OCI-LY1 (cell line): ENCODE measurements at regions not wholly inside any gene's neighbourhood (a gene's known extent, or its start where the extent isn't known, plus 50 kb on each side); places are given as distances from the start of the nearest gene placed in this dataset.

Source experiments
- H2AFZ ChIP-seq: fragments of 200-600 bp; sonication (generic), shearing (Covaris generic); 2 replicates; pipeline ENCODE4 v1.6.0; 2014; ENCODE audit warnings: antibody characterized with exemption, mild to moderate bottlenecking, low read length
- H3F3A ChIP-seq: fragments of 200-600 bp; sonication (generic), shearing (Covaris generic); 2 replicates; pipeline ENCODE4 v1.6.0; 2014; ENCODE audit warnings: mild to moderate bottlenecking, antibody characterized with exemption, low read length, moderate library complexity; ENCODE audit not compliant: insufficient read depth
- H3K27ac ChIP-seq: fragments of 200-600 bp; sonication (generic); 2 replicates; pipeline ENCODE4 v1.5.1; 2014; ENCODE audit warnings: low read length, mixed run types, mild to moderate bottlenecking, low read depth; ENCODE audit not compliant: poor library complexity, severe bottlenecking
- H3K27me3 ChIP-seq: fragments of 200-600 bp; sonication (generic); 2 replicates; pipeline ENCODE4 v1.6.0; 2014; ENCODE audit warnings: antibody characterized with exemption, mild to moderate bottlenecking, low read length, moderate library complexity; ENCODE audit not compliant: insufficient read depth
- H3K36me3 ChIP-seq: fragments of 200-600 bp; sonication (generic); 2 replicates; pipeline ENCODE4 v1.6.1; 2014; ENCODE audit warnings: mild to moderate bottlenecking, antibody characterized with exemption, low read length, moderate library complexity, mixed read lengths; ENCODE audit not compliant: insufficient read depth
- H3K4me1 ChIP-seq: fragments of 200-600 bp; sonication (generic); 2 replicates; pipeline ENCODE4 v1.5.1; 2014; ENCODE audit warnings: mild to moderate bottlenecking, low read length, moderate library complexity; ENCODE audit not compliant: insufficient read depth, severe bottlenecking
- H3K4me2 ChIP-seq: fragments of 200-600 bp; sonication (generic), shearing (Covaris generic); 2 replicates; pipeline ENCODE4 v1.6.1; 2014; ENCODE audit warnings: low read length
- H3K4me3 ChIP-seq: fragments of 200-600 bp; sonication (generic); 2 replicates; pipeline ENCODE4 v1.5.1; 2014; ENCODE audit warnings: low read length, low read depth, mild to moderate bottlenecking, mixed read lengths; ENCODE audit not compliant: poor library complexity, severe bottlenecking
- H3K79me2 ChIP-seq: fragments of 200-600 bp; shearing (Covaris generic); 2 replicates; pipeline ENCODE4 v1.6.1; 2016; ENCODE audit warnings: mixed run types, low read length, mixed read lengths; ENCODE audit not compliant: insufficient read depth
- H3K9ac ChIP-seq: fragments of 200-600 bp; sonication (generic), shearing (Covaris generic); 2 replicates; pipeline ENCODE4 v1.6.1; 2014; ENCODE audit warnings: mild to moderate bottlenecking, low read length, mixed read lengths
- H3K9me2 ChIP-seq: fragments of 200-600 bp; sonication (generic), shearing (Covaris generic); 2 replicates; pipeline ENCODE4 v1.6.1; 2014; ENCODE audit warnings: low read depth, mild to moderate bottlenecking, low read length, mixed read lengths
- H3K9me3 ChIP-seq: fragments of 200-600 bp; shearing (Covaris generic); 2 replicates; pipeline ENCODE4 v1.6.1; 2014; ENCODE audit warnings: low read length, mixed read lengths
- H4K20me1 ChIP-seq: fragments of 200-600 bp; sonication (generic), shearing (Covaris generic); 2 replicates; pipeline ENCODE4 v1.6.0; 2016; ENCODE audit warnings: mild to moderate bottlenecking, low read length; ENCODE audit not compliant: insufficient read depth
- CTCF ChIP-seq: fragments of 200-600 bp; sonication (generic), shearing (Covaris generic); IDR thresholded peaks from 2 replicates; pipeline ENCODE4 v1.5.1; 2017; ENCODE audit warnings: mild to moderate bottlenecking, antibody characterized with exemption, low read length, moderate library complexity, mixed read lengths
- EZH2 ChIP-seq: fragments of 200-600 bp; sonication (generic), shearing (Covaris generic); IDR thresholded peaks from 2 replicates; pipeline ENCODE4 v1.8.0; 2017; ENCODE audit warnings: borderline replicate concordance, mixed run types, mild to moderate bottlenecking, antibody characterized with exemption, low read length, moderate library complexity, mixed read lengths

GRCh38 chr3:24846286-24846860 lies 351.7 kb upstream of the THRB start:
- Histone ChIP-seq H3K36me3 (no peaks in the 10 kb centered on the region), H3K9me3 (no peaks in the 10 kb centered on the region), H3K4me1 (no peaks in the 10 kb centered on the region), H3K9me2 (no peaks in the 10 kb centered on the region), H3K4me2 (no peak overlapping the region), H3F3A (no peaks in the 10 kb centered on the region), H3K27me3 (no peaks in the 10 kb centered on the region), H3K27ac (no peak overlapping the region), H3K4me3 (no peak overlapping the region), H3K79me2 (no peaks in the 10 kb centered on the region), H4K20me1 (no peaks in the 10 kb centered on the region), H3K9ac (no peak overlapping the region), H2AFZ (no peak overlapping the region)
- TF ChIP-seq CTCF: no peak
- no peak for TF ChIP-seq EZH2

GRCh38 chr3:24850245-24850644 lies 355.6 kb upstream of the THRB start:
- Histone ChIP-seq H3K4me2 (no peak overlapping the region), H3K4me3 (no peak overlapping the region), H3K9me2 (no peaks in the 10 kb centered on the region), H3F3A (no peaks in the 10 kb centered on the region), H3K36me3 (no peaks in the 10 kb centered on the region), H3K79me2 (no peaks in the 10 kb centered on the region), H2AFZ (no peak overlapping the region), H3K27ac (no peak overlapping the region), H3K9me3 (no peaks in the 10 kb centered on the region), H3K9ac (no peak overlapping the region), H4K20me1 (no peaks in the 10 kb centered on the region), H3K4me1 (no peaks in the 10 kb centered on the region), H3K27me3 (no peaks in the 10 kb centered on the region)
- TF ChIP-seq CTCF (no peak), EZH2 (no peak)

GRCh38 chr3:24853685-24854490 lies 359.2 kb upstream of the THRB start:
- Histone ChIP-seq H2AFZ (no peak overlapping the region), H3K27ac (no peak overlapping the region), H3K4me3 (no peak overlapping the region), H3F3A (no peaks in the 10 kb centered on the region), H3K9me3 (no peaks in the 10 kb centered on the region), H4K20me1 (no peaks in the 10 kb centered on the region), H3K9ac (no peak overlapping the region), H3K36me3 (no peaks in the 10 kb centered on the region), H3K79me2 (no peaks in the 10 kb centered on the region), H3K9me2 (no peaks in the 10 kb centered on the region), H3K4me2 (no peak overlapping the region), H3K4me1 (no peaks in the 10 kb centered on the region), H3K27me3 (no peaks in the 10 kb centered on the region)
- TF ChIP-seq EZH2 (no peak), CTCF (no peak)
